ENCODE measurements at regions not wholly inside any gene's neighbourhood (a gene's known extent, or its start where the extent isn't known, plus 50 kb on each side); places are given as distances from the start of the nearest gene placed in this dataset.

GRCh38 chr2:8572712-8573233, 109.1 kb upstream of the ID2 start:
- TF ChIP-seq CTCF (conservative IDR thresholded peaks at IDR 0.05; ENCODE audit: low read depth, low read length), result no peak
- no peak for DNase-seq (ENCODE audit: low read depth)
- H3K4me3 ChIP-seq (ENCODE audit: low read depth, low read length), result no peak overlapping the region

DNA sequence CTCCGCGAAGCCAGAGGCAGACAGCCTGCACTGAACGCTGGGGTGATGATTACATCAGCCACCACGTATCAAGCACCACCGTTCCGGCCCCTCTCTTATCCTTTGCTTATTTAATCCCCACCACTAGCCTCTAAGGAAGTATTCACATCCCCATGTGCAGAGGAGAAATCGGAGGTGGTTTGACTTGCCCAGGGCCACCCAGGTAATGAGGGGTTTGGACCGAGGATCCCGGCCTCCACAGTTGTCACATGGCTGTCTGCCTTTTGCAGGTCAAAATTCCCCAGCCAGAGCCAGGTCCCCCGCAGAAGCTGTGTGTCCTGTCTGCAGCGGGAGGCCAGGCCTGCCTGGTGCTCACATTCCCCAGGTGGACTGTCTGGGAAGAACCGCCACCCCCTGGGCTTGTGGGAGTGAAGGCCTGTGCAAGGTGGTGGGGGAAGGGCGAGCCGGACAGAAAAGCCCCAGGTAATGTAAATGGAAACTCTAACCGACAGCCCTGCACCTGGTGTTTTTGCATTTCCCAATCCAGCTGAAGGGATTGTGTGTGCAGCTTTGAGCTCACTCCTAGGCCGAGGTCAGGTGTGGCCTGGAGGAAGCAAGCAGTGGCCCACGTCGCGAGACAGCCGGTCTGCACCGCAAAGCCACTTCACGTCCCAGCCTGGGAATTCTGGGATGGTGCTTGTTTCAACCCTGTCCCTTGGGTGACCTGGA, 108.5 kb upstream of the ID2 start:
- DNase-seq (ENCODE audit: low read depth), result no peak
- H3K4me3 ChIP-seq (ENCODE audit: low read depth, low read length), result no peak overlapping the region
- TF ChIP-seq CTCF (conservative IDR thresholded peaks at IDR 0.05; ENCODE audit: low read depth, low read length), result no peak

DNA sequence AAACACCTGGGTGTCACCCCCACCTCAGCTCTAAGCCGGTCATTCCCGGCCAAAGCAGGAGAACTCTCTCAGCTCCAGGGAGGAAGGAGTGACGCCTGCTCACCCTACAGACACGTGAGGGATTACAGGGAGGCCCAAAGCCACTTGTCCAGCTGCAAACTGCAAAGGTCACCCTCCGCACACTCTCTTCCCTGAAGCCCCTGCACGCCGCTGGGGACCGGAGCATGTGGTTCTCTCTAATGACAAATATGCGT, 108.0 kb upstream of the ID2 start:
- no peak for TF ChIP-seq CTCF (conservative IDR thresholded peaks at IDR 0.05; ENCODE audit: low read depth, low read length)
- no peak overlapping the region for H3K4me3 ChIP-seq (ENCODE audit: low read depth, low read length)
- no peak for DNase-seq (ENCODE audit: low read depth)

- DNase-seq (ENCODE audit: low read depth), result no peak
- no peak for TF ChIP-seq CTCF (conservative IDR thresholded peaks at IDR 0.05; ENCODE audit: low read depth, low read length)
- H3K4me3 ChIP-seq (ENCODE audit: low read depth, low read length), result no peak overlapping the region
These were observed 107.4 kb upstream of the ID2 start for GRCh38 chr2:8574196-8575037.

- no peak for TF ChIP-seq CTCF (conservative IDR thresholded peaks at IDR 0.05; ENCODE audit: low read depth, low read length)
These were observed 106.6 kb upstream of the ID2 start for GRCh38 chr2:8575038-8575833.

GRCh38 chr2:8575834-8576423, 105.9 kb upstream of the ID2 start:
- H3K4me3 ChIP-seq (ENCODE audit: low read depth, low read length), result no peak overlapping the region
- no peak for DNase-seq (ENCODE audit: low read depth)
- TF ChIP-seq CTCF (conservative IDR thresholded peaks at IDR 0.05; ENCODE audit: low read depth, low read length), result no peak

More at GRCh38 chr2:8575038-8575833, 106.6 kb upstream of the ID2 start:
- no peak overlapping the region for H3K4me3 ChIP-seq (ENCODE audit: low read depth, low read length)
- no peak for DNase-seq (ENCODE audit: low read depth)

Measured in epithelial cell of proximal tubule (primary cell).